ENCODE measurements at regions not wholly inside any gene's neighbourhood (a gene's known extent, or its start where the extent isn't known, plus 50 kb on each side); places are given as distances from the start of the nearest gene placed in this dataset.

DNA sequence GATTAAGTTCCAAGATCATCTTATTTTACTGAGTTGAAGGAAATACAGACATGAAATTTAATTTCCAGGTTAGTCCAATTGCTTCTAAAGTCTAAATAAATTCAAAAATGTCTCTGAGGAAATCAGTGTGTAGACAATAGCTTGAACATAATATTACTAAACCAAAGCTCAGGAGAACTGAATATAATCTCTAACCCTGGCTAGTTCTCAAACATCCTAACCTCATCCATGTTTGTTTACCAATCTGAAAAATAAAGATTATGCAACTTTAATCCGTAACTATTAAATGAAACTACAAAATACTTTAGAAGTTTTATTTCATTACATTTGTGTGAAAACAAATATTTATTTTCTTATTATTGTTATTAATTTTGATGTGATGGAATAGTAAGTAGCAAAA lies 387.2 kb downstream of the TBC1D32 start:
- ATAC-seq (no peak), DNase-seq (no peak)
- no peaks in the 10 kb centered on the region for H3K36me3 Mint-ChIP-seq (ENCODE audit: low read depth)
- H3K4me3 Mint-ChIP-seq = no peak overlapping the region
- no peak overlapping the region for H3K27ac Mint-ChIP-seq
- H3K9me3 Mint-ChIP-seq = no peaks in the 10 kb centered on the region
- POLR2A ChIA-PET = no interaction called here
- TF ChIP-seq, protein P1, sequence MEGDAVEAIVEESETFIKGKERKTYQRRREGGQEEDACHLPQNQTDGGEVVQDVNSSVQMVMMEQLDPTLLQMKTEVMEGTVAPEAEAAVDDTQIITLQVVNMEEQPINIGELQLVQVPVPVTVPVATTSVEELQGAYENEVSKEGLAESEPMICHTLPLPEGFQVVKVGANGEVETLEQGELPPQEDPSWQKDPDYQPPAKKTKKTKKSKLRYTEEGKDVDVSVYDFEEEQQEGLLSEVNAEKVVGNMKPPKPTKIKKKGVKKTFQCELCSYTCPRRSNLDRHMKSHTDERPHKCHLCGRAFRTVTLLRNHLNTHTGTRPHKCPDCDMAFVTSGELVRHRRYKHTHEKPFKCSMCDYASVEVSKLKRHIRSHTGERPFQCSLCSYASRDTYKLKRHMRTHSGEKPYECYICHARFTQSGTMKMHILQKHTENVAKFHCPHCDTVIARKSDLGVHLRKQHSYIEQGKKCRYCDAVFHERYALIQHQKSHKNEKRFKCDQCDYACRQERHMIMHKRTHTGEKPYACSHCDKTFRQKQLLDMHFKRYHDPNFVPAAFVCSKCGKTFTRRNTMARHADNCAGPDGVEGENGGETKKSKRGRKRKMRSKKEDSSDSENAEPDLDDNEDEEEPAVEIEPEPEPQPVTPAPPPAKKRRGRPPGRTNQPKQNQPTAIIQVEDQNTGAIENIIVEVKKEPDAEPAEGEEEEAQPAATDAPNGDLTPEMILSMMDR (IDR thresholded peaks at IDR 0.05) = no peak
- CTCF ChIA-PET = no interaction called here
- no peaks in the 10 kb centered on the region for H3K27me3 Mint-ChIP-seq
- intact Hi-C loops (cut with micrococcal nuclease) = no loop called here
- H3K4me1 Mint-ChIP-seq (ENCODE audit: low read depth) = no peaks in the 10 kb centered on the region

DNA sequence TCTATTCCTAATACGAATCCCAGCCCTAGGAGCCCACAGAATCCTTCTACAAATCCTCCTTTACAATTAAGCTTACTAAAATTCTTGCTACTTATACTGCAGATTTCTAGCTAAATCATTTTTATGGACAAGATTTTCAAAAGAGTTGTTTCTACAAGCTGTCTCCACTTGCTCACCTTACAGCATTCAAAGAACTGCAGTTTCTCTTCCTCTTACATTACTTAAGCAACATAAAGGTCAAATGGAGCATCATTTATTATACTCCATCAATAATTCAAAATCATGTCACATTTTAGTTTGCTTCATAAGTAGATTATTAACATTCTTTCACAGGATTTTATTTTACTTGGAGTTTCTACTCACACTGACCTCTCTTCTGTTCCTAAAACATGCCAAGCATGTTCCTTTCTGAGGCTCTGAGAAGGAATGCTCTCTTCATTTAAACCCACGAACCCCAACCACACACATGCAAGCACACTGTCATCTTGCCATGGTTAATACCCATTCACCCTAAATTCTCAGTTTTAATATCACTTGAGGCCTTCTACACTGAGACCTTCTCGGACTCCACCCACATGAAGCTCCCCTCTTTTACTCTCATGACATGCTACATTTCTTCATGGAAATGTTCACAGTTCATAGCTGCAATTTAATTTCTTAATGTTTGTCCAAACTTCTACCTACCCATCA lies 388.2 kb downstream of the TBC1D32 start:
- intact Hi-C loops (cut with micrococcal nuclease) = no loop called here
- TF ChIP-seq, protein P1 (IDR thresholded peaks at IDR 0.05) = no peak
- ChIA-PET CTCF (no interaction called here), POLR2A (no interaction called here)
- H3K9me3 Mint-ChIP-seq = no peaks in the 10 kb centered on the region
- H3K4me3 Mint-ChIP-seq = no peak overlapping the region
- H3K27ac Mint-ChIP-seq = no peak overlapping the region
- no peak for DNase-seq
- no peaks in the 10 kb centered on the region for H3K36me3 Mint-ChIP-seq (ENCODE audit: low read depth)
- no peaks in the 10 kb centered on the region for H3K4me1 Mint-ChIP-seq (ENCODE audit: low read depth)
- ATAC-seq = no peak
- no peaks in the 10 kb centered on the region for H3K27me3 Mint-ChIP-seq

DNA sequence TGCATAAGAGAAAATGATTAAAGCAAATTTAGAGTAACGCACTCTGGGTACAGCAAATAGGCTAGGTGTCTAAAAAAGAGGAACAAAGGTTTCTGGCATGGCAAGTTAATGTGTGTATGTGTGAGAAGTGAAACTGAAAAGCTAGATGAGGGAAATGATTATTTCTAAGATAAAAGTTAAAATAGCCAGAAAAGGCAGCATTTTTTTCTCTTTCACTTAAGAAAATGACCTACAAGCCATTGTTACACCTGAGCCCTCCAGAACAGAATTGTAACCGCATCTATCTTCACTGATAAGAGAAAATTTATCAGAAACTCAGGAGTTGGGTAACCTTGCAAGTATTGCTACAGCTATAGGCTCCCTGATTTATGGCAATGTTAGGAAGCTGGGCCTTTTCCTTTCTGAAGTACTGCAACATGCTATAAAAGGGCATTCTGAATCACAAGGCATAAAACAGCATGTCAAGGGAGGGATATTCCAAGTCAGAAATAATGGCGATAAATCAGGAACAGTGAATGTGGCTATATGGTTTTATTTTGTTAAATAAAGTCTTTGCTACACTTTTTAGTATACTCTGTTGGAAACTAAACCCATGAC lies 395.3 kb downstream of the TBC1D32 start:
- CTCF ChIA-PET = no interaction called here
- Mint-ChIP-seq H3K27me3 (no peaks in the 10 kb centered on the region), H3K36me3 (ENCODE audit: low read depth) (no peaks in the 10 kb centered on the region), H3K4me1 (ENCODE audit: low read depth) (no peaks in the 10 kb centered on the region), H3K4me3 (no peak overlapping the region), H3K27ac (no peak overlapping the region), H3K9me3 (no peaks in the 10 kb centered on the region)
- intact Hi-C loops (cut with micrococcal nuclease) = no loop called here
- TF ChIP-seq, protein P1 (IDR thresholded peaks at IDR 0.05) = no peak
- POLR2A ChIA-PET = interaction anchor here (0.6 kb wide), 1 partner anchor 182 kb away, joined by 3 read pairs; no protein-coding TSS in a partner anchor
- ATAC-seq (no peak), DNase-seq (no peak)

DNA sequence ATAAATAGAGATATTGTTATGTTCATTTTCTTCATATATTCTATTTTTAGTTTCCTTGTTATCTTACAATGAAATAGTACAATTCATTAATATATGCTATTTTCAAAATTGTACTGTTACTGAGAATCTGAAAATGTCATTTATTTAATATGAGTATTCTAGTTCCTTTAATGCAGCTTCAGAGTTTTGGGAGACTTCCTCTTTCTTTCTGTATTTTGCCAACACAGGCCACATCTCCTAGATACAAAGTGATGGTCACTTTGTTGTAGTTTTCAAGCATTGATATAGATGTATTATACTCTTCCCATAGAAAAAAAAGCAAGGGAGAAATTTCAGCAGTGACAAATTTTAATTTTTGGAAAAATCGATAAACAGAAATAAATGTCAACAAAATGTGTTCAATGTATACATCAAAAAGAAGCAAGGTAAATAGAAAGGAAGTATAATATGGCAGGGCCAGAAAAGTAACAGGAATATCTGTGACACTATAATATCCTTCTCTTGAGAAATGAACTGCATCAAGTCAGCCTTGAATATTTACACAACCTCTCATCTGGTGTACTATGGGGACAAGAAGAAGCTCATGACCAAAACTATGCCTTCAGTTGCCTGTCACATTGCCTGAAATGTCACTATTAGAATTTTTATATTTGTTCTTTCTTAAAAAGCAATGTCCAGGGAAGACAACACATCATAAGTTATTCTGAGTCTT lies 396.0 kb downstream of the TBC1D32 start:
- intact Hi-C loops (cut with micrococcal nuclease) = no loop called here
- Mint-ChIP-seq H3K9me3 (no peaks in the 10 kb centered on the region), H3K27me3 (no peaks in the 10 kb centered on the region), H3K4me3 (no peak overlapping the region), H3K27ac (no peak overlapping the region), H3K4me1 (ENCODE audit: low read depth) (no peaks in the 10 kb centered on the region), H3K36me3 (ENCODE audit: low read depth) (no peaks in the 10 kb centered on the region)
- TF ChIP-seq, protein P1 (IDR thresholded peaks at IDR 0.05) = no peak
- CTCF ChIA-PET = no interaction called here
- DNase-seq (no peak), ATAC-seq (no peak)
- POLR2A ChIA-PET = interaction anchor here (0.6 kb wide), 1 partner anchor 182 kb away, joined by 3 read pairs; no protein-coding TSS in a partner anchor

DNA sequence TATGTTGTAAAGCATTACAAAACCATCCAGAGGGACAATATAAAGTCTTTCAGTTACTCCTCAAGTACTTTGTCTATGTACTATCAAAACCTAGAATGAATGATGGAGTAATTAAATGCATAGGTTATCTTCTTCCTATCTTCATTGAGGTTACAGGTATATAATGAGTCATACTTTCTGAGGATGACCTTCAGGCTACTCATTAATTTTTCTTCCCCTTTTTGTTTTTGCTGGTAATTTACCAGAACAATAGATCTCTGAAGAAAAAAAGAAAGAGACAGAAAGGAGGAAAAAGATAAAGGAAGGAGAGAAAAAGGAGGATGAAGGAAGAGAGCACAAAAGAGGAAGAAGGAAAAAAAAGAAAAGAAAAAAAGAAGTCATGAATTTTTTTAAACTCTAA lies 398.4 kb downstream of the TBC1D32 start:
- Mint-ChIP-seq H3K36me3 (ENCODE audit: low read depth) (no peaks in the 10 kb centered on the region), H3K4me1 (ENCODE audit: low read depth) (no peaks in the 10 kb centered on the region), H3K27ac (no peak overlapping the region), H3K9me3 (no peaks in the 10 kb centered on the region), H3K27me3 (no peaks in the 10 kb centered on the region), H3K4me3 (no peak overlapping the region)
- no peak for ATAC-seq
- CTCF ChIA-PET = interaction anchor here (0.6 kb wide), 1 partner anchor 108 kb away, joined by 3 read pairs; no protein-coding TSS in a partner anchor
- POLR2A ChIA-PET = no interaction called here
- no peak for DNase-seq
- TF ChIP-seq, protein P1 (IDR thresholded peaks at IDR 0.05) = no peak
- intact Hi-C loops (cut with micrococcal nuclease) = no loop called here

All from activated CD8-positive, alpha-beta T cell treated with anti-CD3 and anti-CD28 coated beads for 36 hours (primary cell).